A673 (cell line): ENCODE measurements at regions not wholly inside any gene's neighbourhood (a gene's known extent, or its start where the extent isn't known, plus 50 kb on each side); places are given as distances from the start of the nearest gene placed in this dataset.

Source experiments
- BruUV-seq: library from RNA; stranded (reverse); fragments of 400-500 nt; replicated peaks from 2 replicates; lab custom pipeline; 2021; lab: Mats Ljungman, UMichigan
- CTCF ChIA-PET: fragments of 300-600 bp; sonication (Branson Sonifier 250); formaldehyde crosslinking; loops from one replicate; lab custom pipeline; 2022; ENCODE audit warnings: antibody characterized with exemption; lab: Charles Lee
- POLR2A ChIA-PET: fragments of 300-600 bp; sonication (Branson Sonifier 250); formaldehyde crosslinking; loops from one replicate; lab custom pipeline; 2022; ENCODE audit warnings: antibody characterized with exemption; ENCODE audit not compliant: low non-redundant PET; lab: Charles Lee
- DNase-seq: peaks from one replicate; pipeline ENCODE4 v3.0.0-alpha.2; 2015; ENCODE audit warnings: low spot score
- H3K27ac ChIP-seq: fragments of 200-600 bp; sonication (generic); 2 replicates; pipeline ENCODE4 v1.5.1; 2016; ENCODE audit warnings: mixed run types, low read depth, mild to moderate bottlenecking, mixed read lengths, antibody characterized with exemption, low read length; ENCODE audit not compliant: poor library complexity, severe bottlenecking
- H3K27me3 ChIP-seq: fragments of 200-600 bp; sonication (generic); replicated peaks from 2 replicates; pipeline ENCODE4 v1.6.1; 2017; ENCODE audit warnings: mixed run types, low read depth, mild to moderate bottlenecking, mixed read lengths, antibody characterized with exemption, low read length; ENCODE audit not compliant: insufficient read depth, poor library complexity
- H3K36me3 ChIP-seq: fragments of 200-600 bp; sonication (generic); 2 replicates; pipeline ENCODE4 v1.6.1; 2016; ENCODE audit warnings: mixed run types, mild to moderate bottlenecking, mixed read lengths, antibody characterized with exemption, low read length; ENCODE audit not compliant: insufficient read depth, poor library complexity, severe bottlenecking
- H3K4me1 ChIP-seq: fragments of 200-600 bp; sonication (generic); 2 replicates; pipeline ENCODE4 v1.6.1; 2017; ENCODE audit warnings: mixed run types, mild to moderate bottlenecking, mixed read lengths, antibody characterized with exemption, low read length; ENCODE audit not compliant: insufficient read depth, poor library complexity, severe bottlenecking
- H3K4me3 ChIP-seq: fragments of 200-600 bp; sonication (generic); 2 replicates; pipeline ENCODE4 v1.5.1; 2016; ENCODE audit warnings: low read depth, mixed run types, mild to moderate bottlenecking, mixed read lengths, low read length; ENCODE audit not compliant: poor library complexity, severe bottlenecking
- H3K9me3 ChIP-seq: fragments of 200-600 bp; sonication (generic); 2 replicates; pipeline ENCODE4 v1.6.1; 2016; ENCODE audit warnings: mixed run types, low read depth, mild to moderate bottlenecking, mixed read lengths, antibody characterized with exemption, low read length; ENCODE audit not compliant: poor library complexity, severe bottlenecking
- EZH2 ChIP-seq: fragments of 200-600 bp; sonication (generic); IDR thresholded peaks from 2 replicates; pipeline ENCODE4 v1.6.1; 2017; ENCODE audit warnings: borderline replicate concordance, low read depth, mild to moderate bottlenecking, mixed read lengths, antibody characterized with exemption, low read length; ENCODE audit not compliant: poor library complexity, severe bottlenecking
- intact Hi-C: fragments of 100-400 bp; cut with micrococcal nuclease; formaldehyde crosslinking; loops from one replicate; pipeline ENCODE4 v1.10.0; 2022; ENCODE audit not compliant: unreplicated experiment
- TF ChIP-seq, protein P1 (sequence below): fragments of 300-800, 200-600 bp; sonication (generic); conservative IDR thresholded peaks from 2 replicates; pipeline ENCODE4 v1.5.1; 2017; ENCODE audit warnings: low read depth, mild to moderate bottlenecking, antibody characterized with exemption, low read length, moderate library complexity, mixed read lengths

GRCh38 chr19:31085125-31085524 is 264.1 kb downstream of the TSHZ3 start:
- Histone ChIP-seq H3K4me1 (peaks cover 8% of the 10 kb centered on the region), H3K36me3 (no peaks in the 10 kb centered on the region), H3K27me3 (no peaks in the 10 kb centered on the region), H3K9me3 (no peaks in the 10 kb centered on the region), H3K4me3 (no peak overlapping the region), H3K27ac (no peak overlapping the region)
- BruUV-seq = no TSS peak
- POLR2A ChIA-PET = no interaction called here
- no peak for DNase-seq
- no peak for TF ChIP-seq EZH2
- TF ChIP-seq, protein P1, sequence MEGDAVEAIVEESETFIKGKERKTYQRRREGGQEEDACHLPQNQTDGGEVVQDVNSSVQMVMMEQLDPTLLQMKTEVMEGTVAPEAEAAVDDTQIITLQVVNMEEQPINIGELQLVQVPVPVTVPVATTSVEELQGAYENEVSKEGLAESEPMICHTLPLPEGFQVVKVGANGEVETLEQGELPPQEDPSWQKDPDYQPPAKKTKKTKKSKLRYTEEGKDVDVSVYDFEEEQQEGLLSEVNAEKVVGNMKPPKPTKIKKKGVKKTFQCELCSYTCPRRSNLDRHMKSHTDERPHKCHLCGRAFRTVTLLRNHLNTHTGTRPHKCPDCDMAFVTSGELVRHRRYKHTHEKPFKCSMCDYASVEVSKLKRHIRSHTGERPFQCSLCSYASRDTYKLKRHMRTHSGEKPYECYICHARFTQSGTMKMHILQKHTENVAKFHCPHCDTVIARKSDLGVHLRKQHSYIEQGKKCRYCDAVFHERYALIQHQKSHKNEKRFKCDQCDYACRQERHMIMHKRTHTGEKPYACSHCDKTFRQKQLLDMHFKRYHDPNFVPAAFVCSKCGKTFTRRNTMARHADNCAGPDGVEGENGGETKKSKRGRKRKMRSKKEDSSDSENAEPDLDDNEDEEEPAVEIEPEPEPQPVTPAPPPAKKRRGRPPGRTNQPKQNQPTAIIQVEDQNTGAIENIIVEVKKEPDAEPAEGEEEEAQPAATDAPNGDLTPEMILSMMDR = no peak
- CTCF ChIA-PET = no interaction called here
- intact Hi-C loops = no loop called here

DNA sequence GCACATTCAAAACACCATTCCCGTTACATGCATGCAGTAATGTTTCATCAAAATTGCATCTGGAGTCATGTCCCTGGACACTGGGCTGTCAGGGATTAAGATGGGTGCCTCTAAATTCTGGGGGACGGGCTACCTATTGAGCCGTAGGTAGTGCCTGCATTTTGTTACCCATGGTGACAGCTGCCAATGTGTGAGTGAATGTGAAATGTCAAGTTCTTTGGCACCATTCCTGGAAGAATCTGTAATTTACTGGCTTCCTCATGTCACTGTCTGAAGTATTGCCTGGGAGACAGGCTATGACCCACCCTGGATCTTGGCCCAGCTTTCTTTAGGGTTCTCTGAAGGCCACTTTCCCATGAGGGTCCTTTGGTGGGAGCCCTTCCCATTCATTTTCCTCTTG is 266.1 kb downstream of the TSHZ3 start:
- CTCF ChIA-PET = no interaction called here
- no peak overlapping the region for H3K4me3 ChIP-seq
- TF ChIP-seq, protein P1 = no peak
- intact Hi-C loops = no loop called here
- peaks cover 8% of the 10 kb centered on the region for H3K4me1 ChIP-seq
- no peak overlapping the region for H3K27ac ChIP-seq
- no TSS peak for BruUV-seq
- no peaks in the 10 kb centered on the region for H3K9me3 ChIP-seq
- no peaks in the 10 kb centered on the region for H3K36me3 ChIP-seq
- POLR2A ChIA-PET = interaction anchor here (0.6 kb wide), 1 partner anchor 348 kb away, joined by 3 read pairs; no protein-coding TSS in a partner anchor
- DNase-seq = no peak
- H3K27me3 ChIP-seq = no peaks in the 10 kb centered on the region

GRCh38 chr19:31075146-31075655 is 274.0 kb downstream of the TSHZ3 start:
- TF ChIP-seq EZH2 = no peak
- TF ChIP-seq, protein P1 = no peak
- POLR2A ChIA-PET = no interaction called here
- intact Hi-C loops = no loop called here

More at GRCh38 chr19:31075146-31075655, 274.0 kb downstream of the TSHZ3 start:
- DNase-seq = no peak
- no peak overlapping the region for H3K27ac ChIP-seq
- no TSS peak for BruUV-seq
- no peaks in the 10 kb centered on the region for H3K27me3 ChIP-seq
- H3K4me1 ChIP-seq = peaks cover 47% of the 10 kb centered on the region
- H3K4me3 ChIP-seq = no peak overlapping the region
- H3K36me3 ChIP-seq = no peaks in the 10 kb centered on the region
- no peaks in the 10 kb centered on the region for H3K9me3 ChIP-seq
- CTCF ChIA-PET = no interaction called here
